ENCODE measurements at regions not wholly inside any gene's neighbourhood (a gene's known extent, or its start where the extent isn't known, plus 50 kb on each side); places are given as distances from the start of the nearest gene placed in this dataset.
"Not testable (repeated sequence)": the region's sequence is repeated elsewhere in the genome, so short reads cannot be mapped to it uniquely, and the experiment has no call there.

DNA sequence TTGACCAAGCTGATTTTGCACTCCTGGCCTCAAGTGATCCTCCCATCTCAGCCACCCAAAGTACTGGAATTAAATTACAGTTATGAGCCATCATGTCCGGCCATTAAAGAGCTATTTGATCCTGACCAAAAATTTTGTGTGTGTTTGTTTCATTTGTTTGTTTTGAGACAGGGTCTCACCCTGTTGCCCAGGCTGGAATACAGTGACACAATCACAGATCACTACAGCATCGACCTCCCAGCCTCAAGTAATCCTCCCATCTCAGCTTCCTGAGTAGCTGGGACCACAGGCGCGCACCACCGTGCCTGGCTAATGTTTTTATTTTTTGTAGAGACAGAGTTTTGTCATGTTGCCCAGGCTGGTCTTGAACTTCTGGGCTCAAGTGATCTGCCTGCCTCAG is 82.9 kb upstream of the RBPJ start:
- intact Hi-C loops (cut with DNase I), result no loop called here
- no peak overlapping the region for H3K4me3 ChIP-seq (ENCODE audit: low read length)
- ATAC-seq (no peak), DNase-seq (no peak)
- H3K9me3 ChIP-seq (ENCODE audit: control insufficient read depth, low read length), result no peaks in the 10 kb centered on the region
- no peaks in the 10 kb centered on the region for H3K4me1 ChIP-seq (ENCODE audit: control insufficient read depth, insufficient read depth, low read length)
- no peak overlapping the region for H3K27ac ChIP-seq (ENCODE audit: low read length)
- 93% methylated on average over 5 of the region's 5 CpGs for WGBS
- H3K27me3 ChIP-seq (ENCODE audit: control insufficient read depth, insufficient read depth), result no peaks in the 10 kb centered on the region

DNA sequence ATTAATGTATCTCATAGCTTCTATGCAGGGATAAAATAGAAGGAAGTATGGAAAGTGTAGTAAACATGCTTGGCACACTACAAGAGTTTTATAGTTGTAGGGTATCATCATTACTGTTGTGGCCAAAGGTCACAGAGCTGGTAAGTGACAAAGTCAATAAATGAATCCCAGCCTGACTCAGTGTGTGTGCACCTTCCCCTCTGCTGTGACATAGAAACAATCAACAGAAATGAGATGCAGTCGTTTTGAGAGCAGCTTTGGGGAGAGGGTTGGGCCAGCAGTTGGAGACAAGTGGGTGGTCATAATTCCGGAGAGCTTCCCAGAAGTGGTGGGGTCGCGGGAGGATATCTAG is 82.4 kb upstream of the RBPJ start:
- WGBS, result 39% methylated on average over 4 of the region's 4 CpGs

GRCh38 chr4:26238778-26239679 is 81.8 kb upstream of the RBPJ start:
- intact Hi-C loops (cut with DNase I), result no loop called here
- no peak for DNase-seq
- H3K4me3 ChIP-seq (ENCODE audit: low read length), result no peak overlapping the region

More for the DNA sequence above, 82.4 kb upstream of the RBPJ start:
- Histone ChIP-seq H3K27me3 (ENCODE audit: control insufficient read depth, insufficient read depth) (no peaks in the 10 kb centered on the region), H3K9me3 (ENCODE audit: control insufficient read depth, low read length) (no peaks in the 10 kb centered on the region), H3K27ac (ENCODE audit: low read length) (no peak overlapping the region), H3K4me3 (ENCODE audit: low read length) (no peak overlapping the region), H3K4me1 (ENCODE audit: control insufficient read depth, insufficient read depth, low read length) (no peaks in the 10 kb centered on the region)
- intact Hi-C loops (cut with DNase I), result no loop called here
- DNase-seq (no peak), ATAC-seq (no peak)

DNA sequence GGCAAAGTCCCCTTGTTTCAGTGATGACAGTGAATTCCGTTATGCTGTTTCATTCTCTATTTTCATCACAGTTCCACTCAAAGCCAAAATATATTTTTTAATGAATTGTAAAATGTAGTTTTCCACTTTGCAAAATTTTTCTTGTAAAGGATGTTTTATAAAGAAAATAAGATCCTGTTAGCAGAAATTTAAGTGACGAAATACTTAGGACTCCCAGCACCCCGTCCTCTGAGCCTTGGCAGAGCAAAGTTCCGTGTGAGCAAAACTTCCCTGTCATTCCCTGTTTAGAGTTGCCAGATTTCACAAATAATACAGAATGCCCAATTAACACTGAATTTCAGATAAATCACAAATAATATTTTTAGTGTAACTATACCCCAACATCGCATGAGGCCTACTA is 81.0 kb upstream of the RBPJ start:
- no peaks in the 10 kb centered on the region for H3K9me3 ChIP-seq (ENCODE audit: control insufficient read depth, low read length)
- DNase-seq (peak in 1 of 3 donors; percentile 17), ATAC-seq (no peak)
- H3K27me3 ChIP-seq (ENCODE audit: control insufficient read depth, insufficient read depth), result no peaks in the 10 kb centered on the region
- H3K27ac ChIP-seq (ENCODE audit: low read length), result no peak overlapping the region
- WGBS, result 75% methylated on average over 5 of the region's 5 CpGs
- no peak overlapping the region for H3K4me3 ChIP-seq (ENCODE audit: low read length)
- intact Hi-C loops (cut with DNase I), result no loop called here
- no peaks in the 10 kb centered on the region for H3K4me1 ChIP-seq (ENCODE audit: control insufficient read depth, insufficient read depth, low read length)

More at GRCh38 chr4:26238778-26239679, 81.8 kb upstream of the RBPJ start:
- Histone ChIP-seq H3K27ac (ENCODE audit: low read length) (no peak overlapping the region), H3K27me3 (ENCODE audit: control insufficient read depth, insufficient read depth) (no peaks in the 10 kb centered on the region), H3K4me1 (ENCODE audit: control insufficient read depth, insufficient read depth, low read length) (no peaks in the 10 kb centered on the region), H3K9me3 (ENCODE audit: control insufficient read depth, low read length) (no peaks in the 10 kb centered on the region)
- peak; percentile 25 to 58 for ATAC-seq
- WGBS, result 41% methylated on average over 12 of the region's 12 CpGs

DNA sequence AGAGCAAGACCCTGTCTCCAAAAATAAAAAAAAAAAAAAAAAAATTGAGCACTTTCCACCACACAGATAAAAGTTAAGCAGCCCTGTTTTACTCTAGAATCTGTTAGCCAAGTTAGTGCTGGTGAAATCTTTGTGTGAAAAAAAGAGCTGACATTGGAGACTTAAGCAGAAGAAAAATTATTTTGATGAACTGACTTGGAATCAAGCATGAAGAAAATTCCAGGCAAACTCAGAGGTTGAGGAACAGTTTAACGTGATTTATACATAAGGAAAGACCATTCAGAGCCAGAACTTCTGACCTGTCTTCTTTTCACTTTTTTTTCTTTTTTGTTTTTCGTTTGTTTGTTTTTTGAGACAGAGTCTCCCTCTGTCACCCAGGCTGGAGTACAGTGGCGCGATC is 79.6 kb upstream of the RBPJ start:
- intact Hi-C loops (cut with DNase I), result no loop called here
- Histone ChIP-seq H3K4me1 (ENCODE audit: control insufficient read depth, insufficient read depth, low read length) (no peaks in the 10 kb centered on the region), H3K4me3 (ENCODE audit: low read length) (no peak overlapping the region), H3K27ac (ENCODE audit: low read length) (no peak overlapping the region), H3K9me3 (ENCODE audit: control insufficient read depth, low read length) (no peaks in the 10 kb centered on the region), H3K27me3 (ENCODE audit: control insufficient read depth, insufficient read depth) (no peaks in the 10 kb centered on the region)
- ATAC-seq (no peak), DNase-seq (no peak)
- WGBS, result 84% methylated on average over 4 of the region's 4 CpGs

DNA sequence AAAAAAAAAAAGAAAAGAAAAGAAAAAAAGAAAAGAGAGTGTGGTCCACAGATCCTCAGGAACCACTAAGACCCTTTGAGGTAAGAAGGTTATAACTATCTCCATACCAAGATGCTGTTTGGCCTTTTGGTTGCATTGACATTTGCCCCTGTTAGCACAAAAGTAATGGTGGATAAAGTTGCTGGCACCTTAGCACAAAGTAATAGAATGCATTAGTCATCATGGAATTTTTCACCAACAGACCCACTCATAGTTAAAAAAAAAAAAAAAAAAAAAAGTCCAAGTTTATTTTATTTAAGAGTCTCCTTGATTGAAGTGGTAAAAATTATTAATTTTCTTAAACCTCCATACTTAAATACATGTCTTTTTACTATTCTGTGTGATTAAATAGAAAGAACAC is 78.4 kb upstream of the RBPJ start:
- no peaks in the 10 kb centered on the region for H3K4me1 ChIP-seq (ENCODE audit: control insufficient read depth, insufficient read depth, low read length)
- ATAC-seq (no peak), DNase-seq (no peak)
- intact Hi-C loops (cut with DNase I), result no loop called here
- no peak overlapping the region for H3K27ac ChIP-seq (ENCODE audit: low read length)
- H3K4me3 ChIP-seq (ENCODE audit: low read length), result no peak overlapping the region
- H3K27me3 ChIP-seq (ENCODE audit: control insufficient read depth, insufficient read depth), result no peaks in the 10 kb centered on the region
- H3K9me3 ChIP-seq (ENCODE audit: control insufficient read depth, low read length), result no peaks in the 10 kb centered on the region

- H3K27me3 ChIP-seq (ENCODE audit: control insufficient read depth, insufficient read depth); H3K9me3 ChIP-seq (ENCODE audit: control insufficient read depth, low read length); DNase-seq; intact Hi-C loops (cut with DNase I); H3K27ac ChIP-seq (ENCODE audit: low read length); H3K4me3 ChIP-seq (ENCODE audit: low read length); H3K4me1 ChIP-seq (ENCODE audit: control insufficient read depth, insufficient read depth, low read length); ATAC-seq: not testable (repeated sequence)
- 38% methylated on average over 1 of the region's 1 CpG for WGBS
Observed at GRCh38 chr4:26244138-26244537, 76.7 kb upstream of the RBPJ start.

DNA sequence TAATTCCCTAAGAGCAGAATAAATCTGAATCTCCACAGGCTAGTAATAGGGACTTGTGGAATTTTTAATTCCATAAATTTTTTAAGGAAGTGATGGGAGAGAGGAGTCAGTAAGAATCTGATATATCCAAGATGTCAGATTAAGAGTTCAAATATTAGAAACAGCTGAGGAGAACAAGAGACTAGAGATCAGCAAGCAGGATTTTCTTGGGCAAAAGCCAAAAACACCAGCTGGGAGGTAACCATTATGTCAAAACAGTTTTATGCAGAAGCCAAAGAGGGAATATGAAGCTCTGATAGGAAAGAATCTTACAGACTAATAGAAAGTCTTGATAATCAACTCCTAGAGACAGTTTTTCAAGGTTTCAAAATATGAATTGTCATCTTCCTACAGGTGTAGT is 72.2 kb upstream of the RBPJ start:
- ATAC-seq (no peak), DNase-seq (no peak)
- Histone ChIP-seq H3K4me1 (ENCODE audit: control insufficient read depth, insufficient read depth, low read length) (no peaks in the 10 kb centered on the region), H3K9me3 (ENCODE audit: control insufficient read depth, low read length) (no peaks in the 10 kb centered on the region), H3K27ac (ENCODE audit: low read length) (no peak overlapping the region), H3K27me3 (ENCODE audit: control insufficient read depth, insufficient read depth) (no peaks in the 10 kb centered on the region), H3K4me3 (ENCODE audit: low read length) (no peak overlapping the region)
- intact Hi-C loops (cut with DNase I), result no loop called here

GRCh38 chr4:26252349-26253025 is 68.3 kb upstream of the RBPJ start:
- no peaks in the 10 kb centered on the region for H3K4me1 ChIP-seq (ENCODE audit: control insufficient read depth, insufficient read depth, low read length)
- intact Hi-C loops (cut with DNase I), result no loop called here
- DNase-seq (no peak), ATAC-seq (no peak)
- no peak overlapping the region for H3K27ac ChIP-seq (ENCODE audit: low read length)
- WGBS, result 82% methylated on average over 8 of the region's 8 CpGs
- H3K4me3 ChIP-seq (ENCODE audit: low read length), result no peak overlapping the region
- no peaks in the 10 kb centered on the region for H3K27me3 ChIP-seq (ENCODE audit: control insufficient read depth, insufficient read depth)
- H3K9me3 ChIP-seq (ENCODE audit: control insufficient read depth, low read length), result no peaks in the 10 kb centered on the region

- no peaks in the 10 kb centered on the region for H3K4me1 ChIP-seq (ENCODE audit: control insufficient read depth, insufficient read depth, low read length)
- DNase-seq (no peak), ATAC-seq (no peak)
- H3K27ac ChIP-seq (ENCODE audit: low read length), result no peak overlapping the region
- intact Hi-C loops (cut with DNase I), result no loop called here
- no peaks in the 10 kb centered on the region for H3K27me3 ChIP-seq (ENCODE audit: control insufficient read depth, insufficient read depth)
- no peaks in the 10 kb centered on the region for H3K9me3 ChIP-seq (ENCODE audit: control insufficient read depth, low read length)
- 83% methylated on average over 3 of the region's 3 CpGs for WGBS
- no peak overlapping the region for H3K4me3 ChIP-seq (ENCODE audit: low read length)
Observed at GRCh38 chr4:26253968-26254367, 66.8 kb upstream of the RBPJ start.

- intact Hi-C loops (cut with DNase I), result no loop called here
- H3K27ac ChIP-seq (ENCODE audit: low read length), result no peak overlapping the region
- 31% methylated on average over 1 of the region's 1 CpG for WGBS
- ATAC-seq, result no peak
- no peak overlapping the region for H3K4me3 ChIP-seq (ENCODE audit: low read length)
- no peak for DNase-seq
- H3K27me3 ChIP-seq (ENCODE audit: control insufficient read depth, insufficient read depth), result no peaks in the 10 kb centered on the region
- H3K4me1 ChIP-seq (ENCODE audit: control insufficient read depth, insufficient read depth, low read length), result no peaks in the 10 kb centered on the region
- H3K9me3 ChIP-seq (ENCODE audit: control insufficient read depth, low read length), result no peaks in the 10 kb centered on the region
Observed at GRCh38 chr4:26255989-26256388, 64.8 kb upstream of the RBPJ start.
